ENCODE measurements at regions not wholly inside any gene's neighbourhood (a gene's known extent, or its start where the extent isn't known, plus 50 kb on each side); places are given as distances from the start of the nearest gene placed in this dataset.
"Not testable (repeated sequence)": the region's sequence is repeated elsewhere in the genome, so short reads cannot be mapped to it uniquely, and the experiment has no call there.

DNA sequence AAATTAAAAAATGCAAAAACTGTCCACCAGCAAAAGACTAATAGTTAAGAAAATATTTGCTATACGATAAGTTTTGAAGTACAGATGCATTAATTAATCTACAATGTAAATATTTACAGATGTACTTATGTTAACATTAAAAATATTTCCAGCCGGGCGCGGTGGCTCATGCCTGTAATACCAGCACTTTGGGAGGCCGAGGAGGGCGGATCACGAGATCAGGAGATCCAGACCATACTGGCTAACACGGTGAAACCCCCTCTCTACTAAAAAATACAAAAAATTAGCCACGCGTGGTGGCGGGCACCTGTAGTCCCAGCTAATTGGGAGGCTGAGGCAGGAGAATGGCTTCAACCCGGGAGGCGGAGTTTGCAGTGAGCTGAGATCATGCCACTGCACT lies 982.8 kb downstream of the SLC6A15 start:
- not testable (repeated sequence) for DNase-seq (ENCODE audit: low read depth)

- DNase-seq (ENCODE audit: low read depth): no peak
Measured at GRCh38 chr12:83920821-83921547, 991.6 kb downstream of the SLC6A15 start.

- DNase-seq (ENCODE audit: low read depth): no peak
Measured at GRCh38 chr12:83919081-83919480, 993.5 kb downstream of the SLC6A15 start.

DNA sequence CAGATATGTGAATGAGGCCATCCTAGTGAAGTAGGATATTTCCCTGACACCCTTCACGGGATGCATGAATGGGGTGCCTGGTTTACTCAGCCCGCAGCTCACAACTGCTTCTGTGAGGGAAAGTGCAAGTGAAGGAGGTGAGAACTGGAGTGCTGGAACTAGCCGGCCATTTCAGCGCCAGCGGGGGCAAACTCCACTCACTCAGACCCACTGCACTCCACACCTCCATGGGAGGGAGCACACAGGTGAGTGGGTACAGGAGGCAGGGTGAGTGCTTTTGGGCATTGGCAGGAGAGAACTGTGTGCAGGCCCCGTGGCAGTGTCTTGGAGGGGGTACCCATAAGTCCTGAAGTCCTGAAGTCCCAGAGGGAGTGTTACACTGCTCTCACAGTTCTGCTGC lies 1008.4 kb downstream of the SLC6A15 start:
- no peak for DNase-seq (ENCODE audit: low read depth)

GRCh38 chr12:83896416-83896815 lies 1016.2 kb downstream of the SLC6A15 start:
- no peak for DNase-seq (ENCODE audit: low read depth)

DNA sequence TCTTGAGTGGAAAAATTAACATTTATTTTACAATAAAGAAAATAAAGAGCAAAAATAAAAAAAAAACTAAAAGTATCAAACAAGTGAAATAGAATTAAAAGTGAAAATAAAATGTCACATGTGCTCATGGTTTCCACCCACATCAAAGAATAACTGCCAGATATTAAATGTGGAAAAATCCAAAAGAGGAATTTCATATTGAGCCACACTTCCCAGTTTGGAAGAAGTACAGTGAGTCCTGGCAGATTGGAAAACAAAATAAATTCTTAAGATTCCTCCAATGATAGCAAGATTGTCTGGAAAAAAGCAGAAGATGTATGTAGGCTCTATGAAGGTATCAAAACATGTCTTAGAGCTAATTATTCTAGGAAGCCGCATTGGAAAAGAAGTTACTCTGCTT lies 1019.5 kb downstream of the SLC6A15 start:
- peak; percentile 11 for DNase-seq (ENCODE audit: low read depth)

GRCh38 chr12:83889745-83890144 lies 1022.9 kb downstream of the SLC6A15 start:
- no peak for DNase-seq (ENCODE audit: low read depth)

- no peak for DNase-seq (ENCODE audit: low read depth)
Measured at GRCh38 chr12:83886479-83886878, 1026.1 kb downstream of the SLC6A15 start.

DNA sequence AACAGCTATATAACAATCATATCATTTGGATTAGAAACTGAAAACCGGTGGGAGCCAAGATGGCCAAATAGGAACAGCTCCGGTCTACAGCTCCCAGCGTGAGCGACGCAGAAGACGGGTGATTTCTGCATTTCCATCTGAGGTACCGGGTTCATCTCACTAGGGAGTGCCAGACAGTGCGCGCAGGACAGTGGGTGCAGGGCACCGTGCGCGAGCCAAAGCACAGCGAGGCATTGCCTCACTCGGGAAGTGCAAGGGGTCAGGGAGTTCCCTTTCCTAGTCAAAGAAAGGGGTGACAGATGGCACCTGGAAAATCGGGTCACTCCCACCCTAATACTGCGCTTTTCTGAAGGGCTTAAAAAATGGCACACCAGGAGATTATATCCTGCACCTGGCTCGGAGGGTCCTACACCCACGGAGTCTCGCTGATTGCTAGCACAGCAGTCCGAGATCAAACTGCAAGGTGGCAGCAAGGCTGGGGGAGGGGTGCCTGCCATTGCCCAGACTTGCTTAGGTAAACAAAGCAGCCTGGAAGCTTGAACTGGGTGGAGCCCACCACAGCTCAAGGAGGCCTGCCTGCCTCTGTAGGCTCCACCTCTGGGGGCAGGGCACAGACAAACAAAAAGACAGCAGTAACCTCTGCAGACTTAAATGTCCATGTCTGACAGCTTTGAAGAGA lies 1041.5 kb downstream of the SLC6A15 start:
- not testable (repeated sequence) for DNase-seq (ENCODE audit: low read depth)

DNA sequence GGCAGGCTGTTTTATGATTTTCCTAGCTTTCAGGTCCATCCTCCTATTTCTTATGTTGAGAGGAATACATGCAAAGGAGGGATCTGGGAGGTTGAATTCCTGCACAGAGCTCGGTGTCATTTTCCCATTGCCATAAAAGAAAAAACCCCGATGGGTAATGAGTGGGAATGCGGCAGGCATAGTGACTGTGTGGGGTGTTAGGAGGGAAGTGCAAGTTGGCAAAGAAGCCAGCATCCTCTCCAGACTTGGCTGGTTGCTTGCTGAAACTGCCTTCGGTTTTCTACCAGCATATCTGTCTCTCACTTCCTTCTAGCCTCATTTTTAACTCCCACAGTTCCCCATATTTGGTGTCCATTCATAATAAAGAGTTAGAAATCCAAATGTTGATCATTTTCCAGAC lies 1046.1 kb downstream of the SLC6A15 start:
- no peak for DNase-seq (ENCODE audit: low read depth)

DNA sequence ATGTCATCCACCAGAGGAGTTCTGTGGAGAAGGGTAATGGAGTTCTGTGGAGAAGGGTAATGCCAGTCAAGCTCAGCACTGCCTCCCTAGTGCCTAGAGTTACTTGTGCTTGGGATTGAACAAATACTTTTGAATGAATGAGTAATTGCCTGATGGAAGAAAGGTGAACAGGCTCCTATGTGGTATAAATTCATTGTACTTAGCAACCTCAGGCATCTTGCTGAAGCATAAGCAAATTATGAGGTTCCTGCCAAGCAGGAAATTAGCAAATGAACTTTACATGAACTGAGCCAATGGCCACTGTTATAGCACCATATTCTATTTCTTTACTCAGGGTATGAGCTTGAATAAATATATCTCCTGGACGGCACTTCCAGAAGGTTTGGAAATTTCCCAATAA lies 1047.2 kb downstream of the SLC6A15 start:
- DNase-seq (ENCODE audit: low read depth): no peak

DNA sequence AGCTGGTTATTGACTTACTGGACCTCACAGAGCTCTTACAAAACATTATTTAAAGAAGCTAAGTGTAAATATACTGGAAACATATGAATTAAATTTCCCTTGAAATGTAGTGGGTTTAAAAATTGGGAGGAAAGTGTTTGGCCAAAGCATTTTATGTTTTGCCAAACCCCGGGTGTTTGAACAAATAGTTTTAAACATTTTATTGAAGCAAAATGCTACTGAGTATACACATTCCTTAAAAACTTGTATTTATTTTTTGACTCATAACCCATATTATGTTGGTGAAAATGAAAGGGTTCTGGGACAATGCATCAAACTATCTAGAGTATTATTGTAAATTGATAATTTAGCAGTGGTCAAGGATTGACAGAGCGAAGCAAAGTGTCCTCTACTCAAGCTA lies 1048.5 kb downstream of the SLC6A15 start:
- DNase-seq (ENCODE audit: low read depth): no peak

- no peak for DNase-seq (ENCODE audit: low read depth)
Measured at GRCh38 chr12:83859021-83859420, 1053.6 kb downstream of the SLC6A15 start.

DNA sequence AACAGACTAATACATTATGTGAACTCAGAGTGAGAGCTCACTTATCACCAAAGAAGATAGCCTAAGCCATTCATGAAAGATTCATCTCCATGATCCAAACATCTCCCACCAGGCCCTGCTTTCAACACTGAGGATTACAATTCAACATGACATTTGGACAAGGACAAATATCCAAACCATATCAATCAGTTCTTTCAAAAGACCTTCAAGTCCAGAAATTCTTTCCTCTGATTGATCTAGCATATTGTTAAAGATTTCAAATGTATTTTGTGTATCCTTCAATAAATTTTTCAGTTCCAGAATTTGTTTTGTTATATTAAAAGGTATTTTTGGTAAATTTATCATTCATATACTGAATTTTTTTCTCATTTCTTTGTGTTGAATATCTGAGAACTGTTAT lies 1055.8 kb downstream of the SLC6A15 start:
- no peak for DNase-seq (ENCODE audit: low read depth)

DNA sequence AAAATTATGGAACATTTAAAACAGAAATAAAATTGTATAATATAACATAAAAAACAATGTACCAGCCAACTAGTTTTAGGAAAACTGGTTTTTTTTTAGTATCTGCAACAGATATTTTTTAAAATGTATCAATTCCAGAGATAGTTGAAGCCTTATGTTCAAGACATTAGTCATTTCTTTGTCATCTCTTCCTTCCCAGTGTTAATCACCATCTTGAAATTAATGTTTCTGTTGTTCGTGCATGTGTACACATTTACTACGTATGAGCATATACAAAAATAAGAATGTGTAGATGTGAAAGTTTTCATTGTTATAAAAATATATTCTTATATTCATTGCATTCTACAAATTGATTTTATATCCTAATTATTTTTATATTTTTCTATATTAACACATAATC lies 1062.1 kb downstream of the SLC6A15 start:
- DNase-seq (ENCODE audit: low read depth): no peak

GRCh38 chr12:83848702-83849101 lies 1063.9 kb downstream of the SLC6A15 start:
- DNase-seq (ENCODE audit: low read depth): no peak

- no peak for DNase-seq (ENCODE audit: low read depth)
Measured at GRCh38 chr12:83843541-83843940, 1069.1 kb downstream of the SLC6A15 start.

- DNase-seq (ENCODE audit: low read depth): no peak
Measured at GRCh38 chr12:83841620-83842019, 1071.0 kb downstream of the SLC6A15 start.

DNA sequence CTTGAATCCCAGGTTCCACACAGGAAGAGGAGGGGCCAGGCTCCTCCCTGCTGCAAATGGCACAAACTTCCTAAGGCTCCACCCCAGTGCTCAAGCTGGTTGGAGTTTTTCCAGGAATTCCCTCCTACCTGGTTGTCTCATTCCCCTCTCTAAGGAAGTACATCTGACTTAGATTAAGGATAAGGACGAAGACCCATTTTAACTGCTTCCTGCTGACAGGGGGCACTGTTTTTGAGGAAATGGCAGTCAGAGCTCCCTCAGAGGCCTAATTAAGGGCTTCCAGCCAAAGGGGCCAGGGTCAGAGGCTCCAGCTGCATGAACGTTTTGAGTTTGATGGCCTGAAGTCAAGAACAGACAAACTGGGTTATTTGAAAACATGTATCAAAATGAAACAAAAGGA lies 1084.7 kb downstream of the SLC6A15 start:
- no peak for DNase-seq (ENCODE audit: low read depth)

DNA sequence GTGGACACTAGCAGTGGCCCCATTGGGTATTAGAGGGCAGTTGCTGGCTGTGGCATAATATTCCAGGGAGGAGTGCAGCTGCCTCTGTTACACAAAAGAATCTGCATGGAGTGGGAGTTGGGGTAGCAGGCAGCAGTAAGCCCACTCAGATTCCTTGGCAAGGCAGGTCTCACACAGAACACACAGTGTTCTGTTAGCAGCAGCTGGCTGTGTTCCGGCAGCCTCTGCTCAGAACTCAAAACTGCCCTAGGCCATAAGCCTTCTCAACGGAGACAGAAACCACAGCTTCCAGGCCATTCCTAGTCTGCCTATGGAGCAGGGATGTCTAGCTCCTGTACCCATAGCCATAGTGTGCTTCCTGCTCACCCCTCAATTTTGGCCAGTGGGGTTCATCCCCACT lies 1085.4 kb downstream of the SLC6A15 start:
- DNase-seq (ENCODE audit: low read depth): no peak

DNA sequence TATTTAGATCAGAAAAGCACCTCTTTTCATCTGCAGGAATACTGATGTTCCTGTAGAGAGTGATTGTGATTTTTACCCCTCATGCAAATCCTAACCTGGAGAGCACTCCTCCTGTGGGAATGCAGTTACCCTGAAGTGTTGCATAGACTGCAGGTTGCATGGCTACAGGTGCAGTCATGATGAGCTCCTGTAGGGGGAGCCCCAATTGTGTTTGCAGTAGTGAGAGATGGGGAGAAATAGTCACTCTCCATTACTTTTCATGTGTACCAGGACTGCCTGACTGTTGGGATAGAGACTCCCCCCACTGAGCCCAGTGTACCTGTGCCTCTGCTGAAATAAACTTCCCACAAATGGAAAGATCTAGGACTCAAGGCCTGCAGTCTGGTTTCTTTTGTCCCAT lies 1086.5 kb downstream of the SLC6A15 start:
- no peak for DNase-seq (ENCODE audit: low read depth)

DNA sequence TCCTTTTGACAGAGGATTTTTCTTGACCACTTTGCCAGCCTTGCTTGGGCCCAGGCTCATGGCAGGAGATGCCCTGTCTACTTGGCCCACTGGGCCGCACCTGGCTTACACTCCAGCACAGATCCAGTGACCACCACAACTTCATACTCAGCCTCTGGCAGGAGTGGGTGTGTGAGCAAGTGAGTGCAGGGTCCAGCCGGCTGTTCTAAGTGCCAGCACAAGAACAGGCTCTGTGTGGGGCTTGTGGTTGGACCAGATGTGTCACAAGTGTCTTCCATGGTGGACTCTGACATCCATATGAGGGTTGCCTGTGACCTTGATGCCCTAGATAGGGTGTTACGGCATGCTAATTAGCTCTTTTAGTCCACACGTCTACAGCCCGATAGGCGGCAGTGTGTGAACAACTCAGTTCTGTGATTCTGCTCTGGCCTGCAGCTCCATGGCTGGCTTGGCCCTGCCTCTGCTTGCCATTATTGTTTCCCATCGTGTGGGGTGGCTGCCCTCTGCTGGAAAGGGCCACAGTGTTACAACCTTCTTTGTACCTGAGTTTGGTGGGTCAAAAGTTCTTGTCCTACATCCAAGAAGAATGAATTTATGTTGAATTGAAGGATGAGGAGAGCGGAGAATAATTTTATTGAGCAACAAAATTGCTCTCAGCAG lies 1089.1 kb downstream of the SLC6A15 start:
- no peak for DNase-seq (ENCODE audit: low read depth)

GRCh38 chr12:83821967-83822366 lies 1090.6 kb downstream of the SLC6A15 start:
- DNase-seq (ENCODE audit: low read depth): no peak

Measured in GM04503 (cell line).